GM23338 (cell line): ENCODE measurements at regions not wholly inside any gene's neighbourhood (a gene's known extent, or its start where the extent isn't known, plus 50 kb on each side); places are given as distances from the start of the nearest gene placed in this dataset.

Experiments
- ATAC-seq: fragments of 200-7000 bp; cut with Tn5 transposase; 3 replicates; pipeline ENCODE4 v1.9.1; 2020
- DNase-seq: peaks from one replicate; pipeline ENCODE4 v3.0.0-alpha.2; 2015; ENCODE audit warnings: low spot score
- H2AFZ ChIP-seq: fragments of 200-600 bp; sonication (generic); 2 replicates; pipeline ENCODE4 v1.8.0; 2016; ENCODE audit warnings: antibody characterized with exemption, mild to moderate bottlenecking, moderate library complexity
- H3F3A ChIP-seq: fragments of 200-600 bp; sonication (generic); replicated peaks from 2 replicates; pipeline ENCODE4 v1.8.0; 2017; ENCODE audit warnings: antibody characterized with exemption, mixed run types, low read depth
- H3K27ac ChIP-seq: fragments of 200-600 bp; sonication (generic); 2 replicates; pipeline ENCODE4 v1.6.1; 2016; ENCODE audit warnings: low read depth
- H3K27me3 ChIP-seq: fragments of 200-600 bp; sonication (generic); 2 replicates; pipeline ENCODE4 v1.8.0; 2016; ENCODE audit warnings: mild to moderate bottlenecking, mixed run types, moderate library complexity; ENCODE audit not compliant: insufficient read depth
- H3K36me3 ChIP-seq: fragments of 200-600 bp; sonication (generic); 2 replicates; pipeline ENCODE4 v1.8.0; 2016; ENCODE audit warnings: mild to moderate bottlenecking; ENCODE audit not compliant: insufficient read depth
- H3K4me1 ChIP-seq: fragments of 200-600 bp; sonication (generic); 2 replicates; pipeline ENCODE4 v1.8.0; 2016; ENCODE audit warnings: mild to moderate bottlenecking, moderate library complexity; ENCODE audit not compliant: insufficient read depth
- H3K4me2 ChIP-seq: fragments of 200-600 bp; sonication (generic); 2 replicates; pipeline ENCODE4 v1.7.1; 2017; ENCODE audit warnings: mixed run types
- H3K4me3 ChIP-seq: fragments of 200-600 bp; sonication (generic); 2 replicates; pipeline ENCODE4 v1.6.1; 2016; ENCODE audit warnings: mixed run types
- H3K79me2 ChIP-seq: fragments of 200-600 bp; sonication (generic); replicated peaks from 2 replicates; pipeline ENCODE4 v1.8.0; 2017; ENCODE audit warnings: mild to moderate bottlenecking; ENCODE audit not compliant: insufficient read depth
- H3K9me2 ChIP-seq: fragments of 200-600 bp; sonication (generic); 2 replicates; pipeline ENCODE4 v1.8.0; 2017; ENCODE audit not compliant: insufficient read depth
- H4K20me1 ChIP-seq: fragments of 200-600 bp; sonication (generic); replicated peaks from 2 replicates; pipeline ENCODE4 v1.8.0; 2017; ENCODE audit warnings: mild to moderate bottlenecking; ENCODE audit not compliant: insufficient read depth
- H3K27ac Mint-ChIP-seq: 2 replicates; pipeline ENCODE4 v1.8.0; 2020; ENCODE audit warnings: inconsistent platforms, mild to moderate bottlenecking, moderate library complexity, mixed read lengths
- H3K27me3 Mint-ChIP-seq: 3 replicates; pipeline ENCODE4 v1.8.0; 2022; ENCODE audit warnings: low read depth, mild to moderate bottlenecking, moderate library complexity, mixed read lengths, inconsistent platforms; ENCODE audit not compliant: insufficient read depth, poor library complexity
- H3K36me3 Mint-ChIP-seq: 3 replicates; pipeline ENCODE4 v1.8.0; 2021; ENCODE audit warnings: low read depth, mild to moderate bottlenecking, inconsistent platforms, moderate library complexity, mixed read lengths
- H3K4me1 Mint-ChIP-seq: 3 replicates; pipeline ENCODE4 v1.8.0; 2020; ENCODE audit warnings: mild to moderate bottlenecking, inconsistent platforms, mixed read lengths
- H3K4me3 Mint-ChIP-seq: 3 replicates; pipeline ENCODE4 v1.8.0; 2021; ENCODE audit warnings: moderate library complexity, mild to moderate bottlenecking, inconsistent platforms, mixed read lengths
- H3K9me3 Mint-ChIP-seq: 3 replicates; pipeline ENCODE4 v1.8.0; 2020; ENCODE audit warnings: moderate library complexity, mild to moderate bottlenecking, inconsistent platforms, mixed read lengths
- EZH2phosphoT487 ChIP-seq: fragments of 200-600 bp; sonication (generic); IDR thresholded peaks from one replicate; pipeline ENCODE4 v1.8.1; 2018; ENCODE audit warnings: antibody characterized with exemption; ENCODE audit not compliant: unreplicated experiment
- JUNB ChIP-seq: IDR thresholded peaks from one replicate; pipeline ENCODE4 v1.6.1; 2016; ENCODE audit warnings: antibody characterized with exemption; ENCODE audit not compliant: unreplicated experiment
- NANOG ChIP-seq: IDR thresholded peaks from 2 replicates; pipeline ENCODE4 v1.6.1; 2016; ENCODE audit warnings: antibody characterized with exemption, borderline replicate concordance
- STAT1 ChIP-seq: IDR thresholded peaks from one replicate; pipeline ENCODE4 v1.6.1; 2016; ENCODE audit warnings: antibody characterized with exemption; ENCODE audit not compliant: unreplicated experiment
- ZNF114 ChIP-seq: fragments of 250-450 bp; sonication (Bioruptor Pico); IDR thresholded peaks from 2 replicates; pipeline ENCODE4 v1.5.0; 2020; ENCODE audit warnings: mild to moderate bottlenecking, moderate library complexity
- TF ChIP-seq, protein P1 (sequence below): IDR thresholded peaks from 2 replicates; pipeline ENCODE4 v1.6.1; 2016; ENCODE audit warnings: antibody characterized with exemption
- TF ChIP-seq, protein P2 (sequence below), 2 experiments: fragments of 200-600 bp in 1 of 2; sonication (generic) in 1 of 2; conservative IDR thresholded peaks; 2 replicates each; pipeline versions ENCODE4 v1.5.1 to v1.6.1; 2016 to 2017; ENCODE audit warnings: antibody characterized with exemption in 2 of 2, low read depth in 2 of 2, mild to moderate bottlenecking in 2 of 2, moderate library complexity in 1 of 2
- TF ChIP-seq, protein P3 (sequence below): IDR thresholded peaks from one replicate; pipeline ENCODE4 v1.6.1; 2018; ENCODE audit warnings: antibody characterized with exemption; ENCODE audit not compliant: unreplicated experiment

DNA sequence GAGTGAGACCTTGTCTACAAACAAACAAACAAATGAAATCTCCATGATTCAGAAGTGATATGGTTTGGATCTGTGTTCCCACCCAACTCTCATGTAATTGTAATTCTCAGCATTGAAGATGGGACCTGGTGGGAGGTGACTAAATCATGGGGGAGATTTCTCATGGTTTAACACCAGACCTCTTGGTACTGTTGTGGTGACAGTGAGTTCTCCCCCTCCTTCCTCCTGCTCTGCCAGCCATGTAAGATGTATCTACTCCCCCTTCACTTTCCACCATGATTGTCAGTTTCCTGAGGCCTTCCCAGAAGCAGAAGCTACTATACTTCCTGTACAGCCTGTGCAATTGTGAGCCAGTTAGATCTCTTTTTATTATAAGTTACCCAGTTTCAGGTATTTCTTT, 438.4 kb upstream of the THBS1 start (continued):
- TF ChIP-seq, protein P1, sequence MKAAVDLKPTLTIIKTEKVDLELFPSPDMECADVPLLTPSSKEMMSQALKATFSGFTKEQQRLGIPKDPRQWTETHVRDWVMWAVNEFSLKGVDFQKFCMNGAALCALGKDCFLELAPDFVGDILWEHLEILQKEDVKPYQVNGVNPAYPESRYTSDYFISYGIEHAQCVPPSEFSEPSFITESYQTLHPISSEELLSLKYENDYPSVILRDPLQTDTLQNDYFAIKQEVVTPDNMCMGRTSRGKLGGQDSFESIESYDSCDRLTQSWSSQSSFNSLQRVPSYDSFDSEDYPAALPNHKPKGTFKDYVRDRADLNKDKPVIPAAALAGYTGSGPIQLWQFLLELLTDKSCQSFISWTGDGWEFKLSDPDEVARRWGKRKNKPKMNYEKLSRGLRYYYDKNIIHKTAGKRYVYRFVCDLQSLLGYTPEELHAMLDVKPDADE: no peak
- TF ChIP-seq ZNF114 (no peak), JUNB (no peak)
- TF ChIP-seq, protein P2, sequence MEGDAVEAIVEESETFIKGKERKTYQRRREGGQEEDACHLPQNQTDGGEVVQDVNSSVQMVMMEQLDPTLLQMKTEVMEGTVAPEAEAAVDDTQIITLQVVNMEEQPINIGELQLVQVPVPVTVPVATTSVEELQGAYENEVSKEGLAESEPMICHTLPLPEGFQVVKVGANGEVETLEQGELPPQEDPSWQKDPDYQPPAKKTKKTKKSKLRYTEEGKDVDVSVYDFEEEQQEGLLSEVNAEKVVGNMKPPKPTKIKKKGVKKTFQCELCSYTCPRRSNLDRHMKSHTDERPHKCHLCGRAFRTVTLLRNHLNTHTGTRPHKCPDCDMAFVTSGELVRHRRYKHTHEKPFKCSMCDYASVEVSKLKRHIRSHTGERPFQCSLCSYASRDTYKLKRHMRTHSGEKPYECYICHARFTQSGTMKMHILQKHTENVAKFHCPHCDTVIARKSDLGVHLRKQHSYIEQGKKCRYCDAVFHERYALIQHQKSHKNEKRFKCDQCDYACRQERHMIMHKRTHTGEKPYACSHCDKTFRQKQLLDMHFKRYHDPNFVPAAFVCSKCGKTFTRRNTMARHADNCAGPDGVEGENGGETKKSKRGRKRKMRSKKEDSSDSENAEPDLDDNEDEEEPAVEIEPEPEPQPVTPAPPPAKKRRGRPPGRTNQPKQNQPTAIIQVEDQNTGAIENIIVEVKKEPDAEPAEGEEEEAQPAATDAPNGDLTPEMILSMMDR (conservative IDR thresholded peaks at IDR 0.05; ENCODE audit: low read depth in 2 of 2): no peak
- TF ChIP-seq, protein P3, sequence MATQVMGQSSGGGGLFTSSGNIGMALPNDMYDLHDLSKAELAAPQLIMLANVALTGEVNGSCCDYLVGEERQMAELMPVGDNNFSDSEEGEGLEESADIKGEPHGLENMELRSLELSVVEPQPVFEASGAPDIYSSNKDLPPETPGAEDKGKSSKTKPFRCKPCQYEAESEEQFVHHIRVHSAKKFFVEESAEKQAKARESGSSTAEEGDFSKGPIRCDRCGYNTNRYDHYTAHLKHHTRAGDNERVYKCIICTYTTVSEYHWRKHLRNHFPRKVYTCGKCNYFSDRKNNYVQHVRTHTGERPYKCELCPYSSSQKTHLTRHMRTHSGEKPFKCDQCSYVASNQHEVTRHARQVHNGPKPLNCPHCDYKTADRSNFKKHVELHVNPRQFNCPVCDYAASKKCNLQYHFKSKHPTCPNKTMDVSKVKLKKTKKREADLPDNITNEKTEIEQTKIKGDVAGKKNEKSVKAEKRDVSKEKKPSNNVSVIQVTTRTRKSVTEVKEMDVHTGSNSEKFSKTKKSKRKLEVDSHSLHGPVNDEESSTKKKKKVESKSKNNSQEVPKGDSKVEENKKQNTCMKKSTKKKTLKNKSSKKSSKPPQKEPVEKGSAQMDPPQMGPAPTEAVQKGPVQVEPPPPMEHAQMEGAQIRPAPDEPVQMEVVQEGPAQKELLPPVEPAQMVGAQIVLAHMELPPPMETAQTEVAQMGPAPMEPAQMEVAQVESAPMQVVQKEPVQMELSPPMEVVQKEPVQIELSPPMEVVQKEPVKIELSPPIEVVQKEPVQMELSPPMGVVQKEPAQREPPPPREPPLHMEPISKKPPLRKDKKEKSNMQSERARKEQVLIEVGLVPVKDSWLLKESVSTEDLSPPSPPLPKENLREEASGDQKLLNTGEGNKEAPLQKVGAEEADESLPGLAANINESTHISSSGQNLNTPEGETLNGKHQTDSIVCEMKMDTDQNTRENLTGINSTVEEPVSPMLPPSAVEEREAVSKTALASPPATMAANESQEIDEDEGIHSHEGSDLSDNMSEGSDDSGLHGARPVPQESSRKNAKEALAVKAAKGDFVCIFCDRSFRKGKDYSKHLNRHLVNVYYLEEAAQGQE: no peak

DNA sequence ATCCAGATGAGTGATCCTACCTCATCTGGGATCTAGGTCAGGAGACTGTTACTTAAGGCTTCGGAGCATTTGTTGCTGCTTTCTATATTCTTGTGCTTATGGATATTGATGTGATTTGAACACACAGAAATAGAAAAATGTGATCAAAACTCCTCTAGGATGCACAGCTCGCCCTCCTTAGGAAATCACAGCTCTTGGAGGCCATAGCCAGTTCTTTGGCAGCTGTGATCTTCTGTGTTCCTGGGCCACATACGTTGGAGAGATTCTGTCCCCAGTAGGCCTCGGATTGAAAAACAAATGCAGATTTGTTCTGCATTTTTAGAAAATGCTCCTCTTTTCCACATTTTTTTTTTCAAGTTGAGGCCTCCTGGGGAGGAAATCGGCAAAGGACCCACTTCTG, 437.4 kb upstream of the THBS1 start:
- no peaks in the 10 kb centered on the region for H3K36me3 Mint-ChIP-seq
- no peak overlapping the region for H3K4me3 Mint-ChIP-seq
- H3K4me1 ChIP-seq: no peaks in the 10 kb centered on the region
- H3K27ac ChIP-seq: no peak overlapping the region
- H3F3A ChIP-seq: no peaks in the 10 kb centered on the region
- H3K79me2 ChIP-seq: no peaks in the 10 kb centered on the region
- 0 out of 2 replicates have a peak, but pooled peaks cover 7% of the 10 kb centered on the region for H3K9me2 ChIP-seq
- no peak overlapping the region for H3K4me2 ChIP-seq
- H3K27ac Mint-ChIP-seq: no peak overlapping the region
- H3K36me3 ChIP-seq: no peaks in the 10 kb centered on the region
- H3K4me3 ChIP-seq: no peak overlapping the region
- DNase-seq: no peak
- no peaks in the 10 kb centered on the region for H3K4me1 Mint-ChIP-seq
- H2AFZ ChIP-seq: no peak overlapping the region
- no peaks in the 10 kb centered on the region for H3K27me3 ChIP-seq
- H3K9me3 Mint-ChIP-seq: no peaks in the 10 kb centered on the region
- H4K20me1 ChIP-seq: no peaks in the 10 kb centered on the region
- peaks cover 2% of the 10 kb centered on the region for H3K27me3 Mint-ChIP-seq
- no peak for ATAC-seq
- TF ChIP-seq, protein P2 (conservative IDR thresholded peaks at IDR 0.05; ENCODE audit: low read depth in 2 of 2): no peak
- TF ChIP-seq NANOG (no peak), STAT1 (no peak), EZH2phosphoT487 (no peak)
- TF ChIP-seq, protein P3: no peak
